HepG2 (cell line): ENCODE measurements at regions not wholly inside any gene's neighbourhood (a gene's known extent, or its start where the extent isn't known, plus 50 kb on each side); places are given as distances from the start of the nearest gene placed in this dataset.

ENCODE experiments used
- ARNTL ChIP-seq: sonication (generic); formaldehyde crosslinking; IDR thresholded peaks from 2 replicates; pipeline ENCODE4 v1.4.0; 2020; ENCODE audit warnings: mild to moderate bottlenecking, missing genetic modification reagents
- ATF2 ChIP-seq: sonication (generic); formaldehyde crosslinking; IDR thresholded peaks from 2 replicates; pipeline ENCODE4 v1.4.0; 2020; ENCODE audit warnings: missing genetic modification reagents
- FOXK1 ChIP-seq: sonication (generic); formaldehyde crosslinking; IDR thresholded peaks from 2 replicates; pipeline ENCODE4 v1.4.0; 2020; ENCODE audit warnings: low read depth, missing genetic modification reagents, borderline replicate concordance
- GATAD2A ChIP-seq: IDR thresholded peaks from 2 replicates; pipeline ENCODE4 v1.6.1; 2016
- GPBP1L1 ChIP-seq: sonication (generic); formaldehyde crosslinking; IDR thresholded peaks from 2 replicates; pipeline ENCODE4 v1.5.0; 2020; ENCODE audit warnings: mild to moderate bottlenecking, missing genetic modification reagents
- NCOA1 ChIP-seq: sonication (generic); formaldehyde crosslinking; IDR thresholded peaks from 2 replicates; pipeline ENCODE4 v1.9.0; 2021; ENCODE audit warnings: missing genetic modification reagents
- NR2C2 ChIP-seq: sonication (generic); formaldehyde crosslinking; IDR thresholded peaks from 2 replicates; pipeline ENCODE4 v1.4.0; 2020; ENCODE audit warnings: missing genetic modification reagents, mild to moderate bottlenecking, moderate library complexity, borderline replicate concordance
- NR2F2 ChIP-seq: IDR thresholded peaks from 2 replicates; pipeline ENCODE4 v1.6.1; 2012; ENCODE audit warnings: low read depth, inconsistent platforms, borderline replicate concordance
- PRDM10 ChIP-seq: sonication (generic); formaldehyde crosslinking; IDR thresholded peaks from 2 replicates; pipeline ENCODE4 v1.4.0; 2020; ENCODE audit warnings: low read depth, missing genetic modification reagents
- PRDM4 ChIP-seq: sonication (generic); formaldehyde crosslinking; IDR thresholded peaks from 2 replicates; pipeline ENCODE4 v1.9.0; 2021; ENCODE audit warnings: missing genetic modification reagents, borderline replicate concordance
- RFX5 ChIP-seq: IDR thresholded peaks from 2 replicates; pipeline ENCODE4 v1.6.1; 2011; ENCODE audit warnings: low read depth, low read length, improper control_type of control experiment
- SALL2 ChIP-seq: sonication (generic); formaldehyde crosslinking; IDR thresholded peaks from 2 replicates; pipeline ENCODE4 v1.8.1; 2023; ENCODE audit warnings: mild to moderate bottlenecking, missing genetic modification reagents, inconsistent platforms
- SOX6 ChIP-seq, 2 experiments: fragments of 450-650 bp in 1 of 2; sonication (generic) in 1 of 2; formaldehyde crosslinking in 1 of 2; IDR thresholded peaks; 2 replicates each; pipeline versions ENCODE4 v1.4.0 to v1.6.1; 2017 to 2020; ENCODE audit warnings: antibody characterized with exemption in 1 of 2, mild to moderate bottlenecking in 1 of 2, missing genetic modification reagents in 1 of 2
- SP4 ChIP-seq: sonication (generic); formaldehyde crosslinking; IDR thresholded peaks from 2 replicates; pipeline ENCODE4 v1.8.1; 2023; ENCODE audit warnings: mild to moderate bottlenecking, missing genetic modification reagents
- THAP11 ChIP-seq: IDR thresholded peaks from 2 replicates; pipeline ENCODE4 v1.6.1; 2016; ENCODE audit warnings: missing biosample characterization, missing genetic modification reagents
- ZC3H4 ChIP-seq: sonication (generic); formaldehyde crosslinking; IDR thresholded peaks from 2 replicates; pipeline ENCODE4 v1.4.0; 2020; ENCODE audit warnings: missing genetic modification reagents, borderline replicate concordance
- ZNF644 ChIP-seq: IDR thresholded peaks from 2 replicates; pipeline ENCODE4 v1.6.1; 2016; ENCODE audit warnings: low read depth
- TF ChIP-seq, protein P1 (sequence below): sonication (generic); formaldehyde crosslinking; IDR thresholded peaks from 2 replicates; pipeline ENCODE4 v1.4.0; 2020; ENCODE audit warnings: missing genetic modification reagents

GRCh38 chr22:19604711-19605268 lies 80.6 kb upstream of the CLDN5 start (continued):
- TF ChIP-seq, protein P1, sequence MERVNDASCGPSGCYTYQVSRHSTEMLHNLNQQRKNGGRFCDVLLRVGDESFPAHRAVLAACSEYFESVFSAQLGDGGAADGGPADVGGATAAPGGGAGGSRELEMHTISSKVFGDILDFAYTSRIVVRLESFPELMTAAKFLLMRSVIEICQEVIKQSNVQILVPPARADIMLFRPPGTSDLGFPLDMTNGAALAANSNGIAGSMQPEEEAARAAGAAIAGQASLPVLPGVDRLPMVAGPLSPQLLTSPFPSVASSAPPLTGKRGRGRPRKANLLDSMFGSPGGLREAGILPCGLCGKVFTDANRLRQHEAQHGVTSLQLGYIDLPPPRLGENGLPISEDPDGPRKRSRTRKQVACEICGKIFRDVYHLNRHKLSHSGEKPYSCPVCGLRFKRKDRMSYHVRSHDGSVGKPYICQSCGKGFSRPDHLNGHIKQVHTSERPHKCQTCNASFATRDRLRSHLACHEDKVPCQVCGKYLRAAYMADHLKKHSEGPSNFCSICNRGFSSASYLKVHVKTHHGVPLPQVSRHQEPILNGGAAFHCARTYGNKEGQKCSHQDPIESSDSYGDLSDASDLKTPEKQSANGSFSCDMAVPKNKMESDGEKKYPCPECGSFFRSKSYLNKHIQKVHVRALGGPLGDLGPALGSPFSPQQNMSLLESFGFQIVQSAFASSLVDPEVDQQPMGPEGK (CRISPR knock-in tag), result peak; percentile 54; the same call in 1 of the 2 replicates
- 0 out of 2 replicates have a peak, but pooled peaks have one; percentile 17 for TF ChIP-seq THAP11
- TF ChIP-seq SOX6 (IDR thresholded peaks at IDR 0.05), result no peak
- TF ChIP-seq SOX6 (CRISPR knock-in tag; IDR thresholded peaks at IDR 0.05), result peak; percentile 64; the same call in 1 of the 2 replicates
- no peak for TF ChIP-seq SP4 (CRISPR knock-in tag)
- 0 out of 2 replicates have a peak, but pooled peaks have one; percentile 13 for TF ChIP-seq FOXK1 (CRISPR knock-in tag)
- no peak for TF ChIP-seq RFX5
- TF ChIP-seq GATAD2A, result peak; percentile 54
- TF ChIP-seq ZC3H4, result no peak
- TF ChIP-seq SALL2 (CRISPR knock-in tag), result no peak
- peak; percentile 50; the same call in 1 of the 2 replicates for TF ChIP-seq ZNF644 (CRISPR knock-in tag)
- 0 out of 2 replicates have a peak, but pooled peaks have one; percentile 19 for TF ChIP-seq PRDM10 (CRISPR knock-in tag)
- TF ChIP-seq ARNTL (CRISPR knock-in tag), result no peak
- TF ChIP-seq GPBP1L1 (CRISPR knock-in tag), result no peak
- no peak for TF ChIP-seq PRDM4 (CRISPR knock-in tag)
- no peak for TF ChIP-seq NCOA1 (CRISPR knock-in tag)
- peak; percentile 61 for TF ChIP-seq ATF2 (CRISPR knock-in tag)
- peak; percentile 52; the same call in 1 of the 2 replicates for TF ChIP-seq NR2F2
- peak; percentile 34; the same call in 1 of the 2 replicates for TF ChIP-seq NR2C2 (CRISPR knock-in tag)
